WTC11 (cell line): ENCODE measurements at regions not wholly inside any gene's neighbourhood (a gene's known extent, or its start where the extent isn't known, plus 50 kb on each side); places are given as distances from the start of the nearest gene placed in this dataset.

Experiments
- ATF2 ChIP-seq: sonication (generic); formaldehyde crosslinking; IDR thresholded peaks from 2 replicates; pipeline ENCODE4 v1.8.1; 2022; ENCODE audit warnings: low read depth, missing genetic modification reagents, borderline replicate concordance
- ESRRA ChIP-seq: sonication (generic); formaldehyde crosslinking; IDR thresholded peaks from 2 replicates; pipeline ENCODE4 v1.8.1; 2022; ENCODE audit warnings: mild to moderate bottlenecking, missing genetic modification reagents, borderline replicate concordance
- GTF2I ChIP-seq: fragments of 250-450 bp; sonication (Bioruptor Pico); conservative IDR thresholded peaks from 2 replicates; pipeline ENCODE4 v1.4.0; 2021; ENCODE audit warnings: mild to moderate bottlenecking
- HMGA2 ChIP-seq: fragments of 250-450 bp; sonication (Bioruptor Pico); IDR thresholded peaks from 2 replicates; pipeline ENCODE4 v1.4.0; 2021; ENCODE audit warnings: mild to moderate bottlenecking, moderate library complexity
- ZNF138 ChIP-seq: sonication (generic); formaldehyde crosslinking; conservative IDR thresholded peaks from 2 replicates; pipeline ENCODE4 v1.8.1; 2022; ENCODE audit warnings: mild to moderate bottlenecking, moderate library complexity, missing genetic modification reagents
- TF ChIP-seq, protein P1 (sequence below): sonication (generic); formaldehyde crosslinking; IDR thresholded peaks from 2 replicates; pipeline ENCODE4 v1.8.0; 2022; ENCODE audit warnings: mild to moderate bottlenecking, missing genetic modification reagents
- TF ChIP-seq, protein P2 (sequence below): fragments of 200-600 bp; IDR thresholded peaks from 2 replicates; pipeline ENCODE4 v1.8.0; 2022; ENCODE audit warnings: antibody characterized with exemption
- TF ChIP-seq, protein P3 (sequence below): sonication (generic); formaldehyde crosslinking; IDR thresholded peaks from 2 replicates; pipeline ENCODE4 v1.8.0; 2022; ENCODE audit warnings: mild to moderate bottlenecking, missing genetic modification reagents
- TF ChIP-seq, protein P4 (sequence below): sonication (generic); formaldehyde crosslinking; IDR thresholded peaks from 2 replicates; pipeline ENCODE4 v1.8.1; 2022; ENCODE audit warnings: missing genetic modification reagents, borderline replicate concordance
- TF ChIP-seq, protein P5 (sequence below): sonication (generic); formaldehyde crosslinking; IDR thresholded peaks from 2 replicates; pipeline ENCODE4 v1.8.1; 2023; ENCODE audit warnings: mild to moderate bottlenecking, missing genetic modification reagents

GRCh38 chr2:238790126-238790832, 57.6 kb upstream of the TWIST2 start:
- TF ChIP-seq, protein P1, sequence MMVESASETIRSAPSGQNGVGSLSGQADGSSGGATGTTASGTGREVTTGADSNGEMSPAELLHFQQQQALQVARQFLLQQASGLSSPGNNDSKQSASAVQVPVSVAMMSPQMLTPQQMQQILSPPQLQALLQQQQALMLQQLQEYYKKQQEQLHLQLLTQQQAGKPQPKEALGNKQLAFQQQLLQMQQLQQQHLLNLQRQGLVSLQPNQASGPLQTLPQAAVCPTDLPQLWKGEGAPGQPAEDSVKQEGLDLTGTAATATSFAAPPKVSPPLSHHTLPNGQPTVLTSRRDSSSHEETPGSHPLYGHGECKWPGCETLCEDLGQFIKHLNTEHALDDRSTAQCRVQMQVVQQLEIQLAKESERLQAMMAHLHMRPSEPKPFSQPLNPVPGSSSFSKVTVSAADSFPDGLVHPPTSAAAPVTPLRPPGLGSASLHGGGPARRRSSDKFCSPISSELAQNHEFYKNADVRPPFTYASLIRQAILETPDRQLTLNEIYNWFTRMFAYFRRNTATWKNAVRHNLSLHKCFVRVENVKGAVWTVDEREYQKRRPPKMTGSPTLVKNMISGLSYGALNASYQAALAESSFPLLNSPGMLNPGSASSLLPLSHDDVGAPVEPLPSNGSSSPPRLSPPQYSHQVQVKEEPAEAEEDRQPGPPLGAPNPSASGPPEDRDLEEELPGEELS (CRISPR knock-in tag): no peak
- TF ChIP-seq GTF2I: no peak
- TF ChIP-seq, protein P2, sequence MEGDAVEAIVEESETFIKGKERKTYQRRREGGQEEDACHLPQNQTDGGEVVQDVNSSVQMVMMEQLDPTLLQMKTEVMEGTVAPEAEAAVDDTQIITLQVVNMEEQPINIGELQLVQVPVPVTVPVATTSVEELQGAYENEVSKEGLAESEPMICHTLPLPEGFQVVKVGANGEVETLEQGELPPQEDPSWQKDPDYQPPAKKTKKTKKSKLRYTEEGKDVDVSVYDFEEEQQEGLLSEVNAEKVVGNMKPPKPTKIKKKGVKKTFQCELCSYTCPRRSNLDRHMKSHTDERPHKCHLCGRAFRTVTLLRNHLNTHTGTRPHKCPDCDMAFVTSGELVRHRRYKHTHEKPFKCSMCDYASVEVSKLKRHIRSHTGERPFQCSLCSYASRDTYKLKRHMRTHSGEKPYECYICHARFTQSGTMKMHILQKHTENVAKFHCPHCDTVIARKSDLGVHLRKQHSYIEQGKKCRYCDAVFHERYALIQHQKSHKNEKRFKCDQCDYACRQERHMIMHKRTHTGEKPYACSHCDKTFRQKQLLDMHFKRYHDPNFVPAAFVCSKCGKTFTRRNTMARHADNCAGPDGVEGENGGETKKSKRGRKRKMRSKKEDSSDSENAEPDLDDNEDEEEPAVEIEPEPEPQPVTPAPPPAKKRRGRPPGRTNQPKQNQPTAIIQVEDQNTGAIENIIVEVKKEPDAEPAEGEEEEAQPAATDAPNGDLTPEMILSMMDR: no peak
- TF ChIP-seq, protein P3, sequence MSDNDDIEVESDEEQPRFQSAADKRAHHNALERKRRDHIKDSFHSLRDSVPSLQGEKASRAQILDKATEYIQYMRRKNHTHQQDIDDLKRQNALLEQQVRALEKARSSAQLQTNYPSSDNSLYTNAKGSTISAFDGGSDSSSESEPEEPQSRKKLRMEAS (CRISPR knock-in tag): no peak
- TF ChIP-seq ATF2 (CRISPR knock-in tag): no peak
- TF ChIP-seq, protein P4, sequence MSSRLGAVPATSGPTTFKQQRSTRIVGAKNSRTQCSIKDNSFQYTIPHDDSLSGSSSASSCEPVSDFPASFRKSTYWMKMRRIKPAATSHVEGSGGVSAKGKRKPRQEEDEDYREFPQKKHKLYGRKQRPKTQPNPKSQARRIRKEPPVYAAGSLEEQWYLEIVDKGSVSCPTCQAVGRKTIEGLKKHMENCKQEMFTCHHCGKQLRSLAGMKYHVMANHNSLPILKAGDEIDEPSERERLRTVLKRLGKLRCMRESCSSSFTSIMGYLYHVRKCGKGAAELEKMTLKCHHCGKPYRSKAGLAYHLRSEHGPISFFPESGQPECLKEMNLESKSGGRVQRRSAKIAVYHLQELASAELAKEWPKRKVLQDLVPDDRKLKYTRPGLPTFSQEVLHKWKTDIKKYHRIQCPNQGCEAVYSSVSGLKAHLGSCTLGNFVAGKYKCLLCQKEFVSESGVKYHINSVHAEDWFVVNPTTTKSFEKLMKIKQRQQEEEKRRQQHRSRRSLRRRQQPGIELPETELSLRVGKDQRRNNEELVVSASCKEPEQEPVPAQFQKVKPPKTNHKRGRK (CRISPR knock-in tag): no peak
- TF ChIP-seq ZNF138: no peak
- TF ChIP-seq HMGA2: no peak
- no peak for TF ChIP-seq ESRRA (CRISPR knock-in tag)
- TF ChIP-seq, protein P5, sequence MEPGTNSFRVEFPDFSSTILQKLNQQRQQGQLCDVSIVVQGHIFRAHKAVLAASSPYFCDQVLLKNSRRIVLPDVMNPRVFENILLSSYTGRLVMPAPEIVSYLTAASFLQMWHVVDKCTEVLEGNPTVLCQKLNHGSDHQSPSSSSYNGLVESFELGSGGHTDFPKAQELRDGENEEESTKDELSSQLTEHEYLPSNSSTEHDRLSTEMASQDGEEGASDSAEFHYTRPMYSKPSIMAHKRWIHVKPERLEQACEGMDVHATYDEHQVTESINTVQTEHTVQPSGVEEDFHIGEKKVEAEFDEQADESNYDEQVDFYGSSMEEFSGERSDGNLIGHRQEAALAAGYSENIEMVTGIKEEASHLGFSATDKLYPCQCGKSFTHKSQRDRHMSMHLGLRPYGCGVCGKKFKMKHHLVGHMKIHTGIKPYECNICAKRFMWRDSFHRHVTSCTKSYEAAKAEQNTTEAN (CRISPR knock-in tag): no peak
